ENCODE measurements at regions not wholly inside any gene's neighbourhood (a gene's known extent, or its start where the extent isn't known, plus 50 kb on each side); places are given as distances from the start of the nearest gene placed in this dataset.

- no peak for DNase-seq (ENCODE audit: low spot score in 2 of 2)
- no peak overlapping the region for H3K4me3 ChIP-seq (ENCODE audit: low read depth, poor library complexity, severe bottlenecking)
- intact Hi-C loops (cut with DNase I; ENCODE audit: low total_unique reads) = no loop called here
- TF ChIP-seq POLR2A (IDR thresholded peaks at IDR 0.05) = no peak
- no peak for TF ChIP-seq CTCF (IDR thresholded peaks at IDR 0.05)
Observed at GRCh38 chr18:78573773-78574172, 405.8 kb upstream of the SALL3 start.

GRCh38 chr18:78576967-78577366 lies 402.7 kb upstream of the SALL3 start:
- DNase-seq (ENCODE audit: low spot score in 2 of 2) = peak in 1 of 2 donors; percentile 43
- no peak for TF ChIP-seq POLR2A (IDR thresholded peaks at IDR 0.05)
- TF ChIP-seq CTCF (IDR thresholded peaks at IDR 0.05) = no peak
- intact Hi-C loops (cut with DNase I; ENCODE audit: low total_unique reads) = no loop called here
- H3K4me3 ChIP-seq (ENCODE audit: low read depth, poor library complexity, severe bottlenecking) = no peak overlapping the region
- 87 to 89% methylated on average over 8 to 11 of the region's 11 CpGs for WGBS, 2 donors

DNA sequence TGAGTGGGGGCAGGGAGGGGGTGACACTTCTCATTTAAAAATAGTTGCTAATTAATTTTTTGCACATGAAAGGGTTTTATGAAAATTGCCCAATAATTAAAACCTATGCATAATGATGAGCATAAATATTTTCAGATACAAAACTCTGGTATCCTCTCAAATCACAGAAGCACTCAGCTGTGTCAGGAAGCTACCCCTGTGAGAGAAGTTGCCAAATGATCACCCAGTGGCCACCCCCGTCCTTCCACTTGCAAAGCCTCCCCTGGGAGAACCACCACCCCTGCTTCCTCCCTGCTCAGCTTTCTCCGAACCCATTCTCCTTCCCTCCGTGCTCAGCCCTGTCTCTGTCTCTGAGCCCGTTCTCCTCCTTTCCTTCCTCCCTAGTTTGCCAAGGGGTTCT lies 400.2 kb upstream of the SALL3 start:
- no peak for DNase-seq (ENCODE audit: low spot score in 2 of 2)
- TF ChIP-seq POLR2A (IDR thresholded peaks at IDR 0.05) (no peak), CTCF (IDR thresholded peaks at IDR 0.05) (no peak)
- intact Hi-C loops (cut with DNase I; ENCODE audit: low total_unique reads) = no loop called here
- no peak overlapping the region for H3K4me3 ChIP-seq (ENCODE audit: low read depth, poor library complexity, severe bottlenecking)
- 44 to 52% methylated on average over 4 of the region's 4 CpGs for WGBS, 2 donors

- H3K4me3 ChIP-seq (ENCODE audit: low read depth, poor library complexity, severe bottlenecking) = no peak overlapping the region
- DNase-seq (ENCODE audit: low spot score in 2 of 2) = peak in 1 of 2 donors; percentile 70
- TF ChIP-seq CTCF (IDR thresholded peaks at IDR 0.05) (no peak), POLR2A (IDR thresholded peaks at IDR 0.05) (no peak)
- 58 to 66% methylated on average over 16 of the region's 16 CpGs for WGBS, 2 donors
- intact Hi-C loops (cut with DNase I; ENCODE audit: low total_unique reads) = no loop called here
Observed at GRCh38 chr18:78579854-78580577, 399.6 kb upstream of the SALL3 start.

GRCh38 chr18:78580835-78581339 lies 398.7 kb upstream of the SALL3 start:
- H3K4me3 ChIP-seq (ENCODE audit: low read depth, poor library complexity, severe bottlenecking) = no peak overlapping the region
- intact Hi-C loops (cut with DNase I; ENCODE audit: low total_unique reads) = no loop called here
- 77 to 85% methylated on average over 7 of the region's 7 CpGs for WGBS, 2 donors
- TF ChIP-seq POLR2A (IDR thresholded peaks at IDR 0.05) = no peak
- no peak for TF ChIP-seq CTCF (IDR thresholded peaks at IDR 0.05)
- peak in 1 of 2 donors; percentile 59 for DNase-seq (ENCODE audit: low spot score in 2 of 2)
